GM12873 (cell line): ENCODE measurements at regions not wholly inside any gene's neighbourhood (a gene's known extent, or its start where the extent isn't known, plus 50 kb on each side); places are given as distances from the start of the nearest gene placed in this dataset.

Experiments used
- TF ChIP-seq, protein P1 (sequence below): IDR thresholded peaks from 2 replicates; pipeline ENCODE4 v1.5.1; 2012; ENCODE audit warnings: low read depth, mild to moderate bottlenecking, moderate library complexity, low read length, control low read depth; ENCODE audit not compliant: insufficient read depth; ENCODE audit errors: missing control alignments

DNA sequence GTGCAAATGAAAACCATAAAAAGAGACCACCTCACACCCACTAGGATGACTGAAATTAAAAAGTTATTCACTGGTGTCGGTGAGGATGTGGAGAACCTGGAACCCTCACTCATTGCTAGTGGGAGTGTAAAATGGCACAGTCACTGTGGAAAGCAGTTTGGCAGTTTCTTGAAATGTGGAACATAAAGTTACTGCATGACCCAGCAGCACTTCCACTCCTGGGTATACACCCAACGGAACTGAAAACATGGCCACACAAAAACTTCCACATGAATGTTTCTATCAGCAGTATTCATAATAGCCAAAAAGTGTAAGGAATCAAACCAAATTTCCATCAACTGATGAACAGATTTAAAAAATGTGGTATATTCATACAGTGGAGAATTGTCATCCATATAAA is 65.1 kb upstream of the SLC66A3 start:
- TF ChIP-seq, protein P1, sequence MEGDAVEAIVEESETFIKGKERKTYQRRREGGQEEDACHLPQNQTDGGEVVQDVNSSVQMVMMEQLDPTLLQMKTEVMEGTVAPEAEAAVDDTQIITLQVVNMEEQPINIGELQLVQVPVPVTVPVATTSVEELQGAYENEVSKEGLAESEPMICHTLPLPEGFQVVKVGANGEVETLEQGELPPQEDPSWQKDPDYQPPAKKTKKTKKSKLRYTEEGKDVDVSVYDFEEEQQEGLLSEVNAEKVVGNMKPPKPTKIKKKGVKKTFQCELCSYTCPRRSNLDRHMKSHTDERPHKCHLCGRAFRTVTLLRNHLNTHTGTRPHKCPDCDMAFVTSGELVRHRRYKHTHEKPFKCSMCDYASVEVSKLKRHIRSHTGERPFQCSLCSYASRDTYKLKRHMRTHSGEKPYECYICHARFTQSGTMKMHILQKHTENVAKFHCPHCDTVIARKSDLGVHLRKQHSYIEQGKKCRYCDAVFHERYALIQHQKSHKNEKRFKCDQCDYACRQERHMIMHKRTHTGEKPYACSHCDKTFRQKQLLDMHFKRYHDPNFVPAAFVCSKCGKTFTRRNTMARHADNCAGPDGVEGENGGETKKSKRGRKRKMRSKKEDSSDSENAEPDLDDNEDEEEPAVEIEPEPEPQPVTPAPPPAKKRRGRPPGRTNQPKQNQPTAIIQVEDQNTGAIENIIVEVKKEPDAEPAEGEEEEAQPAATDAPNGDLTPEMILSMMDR, result no peak

DNA sequence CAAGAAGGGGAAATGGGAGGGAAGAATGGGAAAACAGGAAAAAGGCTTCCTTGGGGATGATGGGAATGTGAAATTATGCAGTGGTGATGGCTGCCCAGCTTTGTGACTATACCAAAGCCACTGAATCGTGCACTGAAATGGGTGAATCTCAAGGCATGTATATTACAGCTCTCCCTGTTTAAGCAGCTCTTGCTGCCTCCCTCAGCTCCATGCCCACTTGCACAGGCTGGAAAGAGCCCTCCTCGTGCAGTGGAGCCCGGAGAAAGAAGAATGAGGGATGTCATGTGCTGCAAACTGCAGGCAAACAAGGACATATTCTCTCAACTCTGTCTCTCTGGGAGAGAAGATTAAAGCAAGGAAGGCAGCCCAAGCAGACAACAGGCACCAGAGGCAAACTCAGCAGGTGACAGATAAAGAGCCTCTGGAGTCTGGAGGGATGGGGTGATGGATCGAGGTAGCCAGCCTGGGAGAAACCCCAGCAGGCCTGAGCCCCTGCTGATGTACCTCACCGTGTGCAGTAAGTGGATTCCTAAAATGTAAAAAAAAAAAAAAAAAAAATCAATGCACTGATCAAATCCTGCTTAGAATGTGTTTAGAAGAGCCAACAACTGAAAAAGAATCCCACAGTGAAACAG is 62.4 kb upstream of the SLC66A3 start:
- TF ChIP-seq, protein P1, result no peak

DNA sequence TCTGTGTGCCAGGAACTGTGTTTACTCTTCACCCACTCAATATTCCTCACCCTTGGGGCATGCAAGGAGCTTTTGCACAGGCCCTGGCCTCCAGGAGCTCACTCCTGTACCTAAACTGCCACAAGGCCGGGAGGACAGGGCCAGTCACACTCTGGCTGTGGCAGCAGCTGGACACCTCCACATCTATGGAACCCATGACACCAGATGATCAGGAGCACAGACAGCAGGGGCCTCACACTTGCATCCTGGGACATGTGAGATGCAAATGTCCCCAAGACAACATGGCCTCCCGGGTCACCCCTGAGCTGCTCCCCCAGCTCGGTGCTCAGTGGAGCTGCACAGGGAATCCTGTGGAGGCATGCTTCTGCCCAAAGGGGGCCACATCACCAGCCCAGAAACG is 61.8 kb upstream of the SLC66A3 start:
- TF ChIP-seq, protein P1, result no peak

DNA sequence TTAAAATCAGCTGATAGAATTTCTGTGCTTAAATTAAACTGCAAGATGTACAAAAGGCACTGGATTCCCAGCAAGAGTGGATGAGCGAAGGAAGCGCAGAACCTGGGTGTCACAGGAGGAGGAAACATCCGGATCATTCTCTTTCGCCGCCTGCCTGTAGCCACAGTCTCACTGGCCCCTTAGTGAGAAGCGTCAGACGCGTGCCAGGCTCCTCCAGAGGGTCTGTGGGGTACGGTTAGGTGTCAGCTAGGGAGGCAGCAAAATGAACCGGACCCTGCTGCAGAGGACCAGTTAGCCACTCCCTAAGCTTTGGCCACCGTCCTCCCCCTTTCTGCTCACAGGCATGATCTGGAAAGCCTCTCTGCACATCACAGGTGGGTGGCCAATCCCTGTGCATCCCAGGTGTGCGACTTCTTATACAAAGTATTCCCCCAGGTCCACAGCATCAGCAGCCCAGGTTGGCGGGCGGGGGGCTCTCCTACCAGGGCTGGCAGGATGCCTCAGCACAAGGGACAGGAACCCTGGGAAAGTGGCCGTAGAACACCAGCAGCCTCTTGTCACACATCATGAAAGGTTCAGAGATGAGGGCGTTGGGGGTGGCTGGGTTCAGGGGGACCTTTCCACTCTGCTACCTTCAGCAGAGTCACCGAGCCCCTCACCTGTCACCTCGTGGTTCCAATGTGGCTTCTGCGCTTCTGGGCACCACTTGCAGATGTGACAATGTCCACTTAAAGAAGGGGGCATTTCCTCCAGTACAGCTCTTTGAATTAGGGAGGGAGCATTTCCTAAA is 61.1 kb upstream of the SLC66A3 start:
- TF ChIP-seq, protein P1, result no peak

DNA sequence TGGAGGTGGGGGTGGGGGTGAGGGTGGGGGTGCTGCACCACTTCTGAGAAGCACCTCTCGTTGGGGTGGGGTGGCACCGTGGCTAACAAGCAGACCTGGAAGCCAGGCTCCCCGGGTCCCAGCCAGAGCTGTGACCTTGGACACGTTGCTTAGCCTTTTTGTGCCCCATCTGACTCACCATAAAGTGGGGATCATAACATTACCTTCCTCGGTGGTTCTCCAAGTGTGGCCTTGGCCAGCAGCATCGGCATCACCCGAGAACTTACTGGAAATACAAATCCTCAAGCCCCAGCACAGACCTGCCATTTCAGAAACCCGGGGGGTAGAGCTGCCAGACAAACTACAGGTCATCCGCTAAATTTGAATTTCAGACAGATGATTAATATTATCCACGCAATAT is 58.7 kb upstream of the SLC66A3 start:
- TF ChIP-seq, protein P1, result no peak

DNA sequence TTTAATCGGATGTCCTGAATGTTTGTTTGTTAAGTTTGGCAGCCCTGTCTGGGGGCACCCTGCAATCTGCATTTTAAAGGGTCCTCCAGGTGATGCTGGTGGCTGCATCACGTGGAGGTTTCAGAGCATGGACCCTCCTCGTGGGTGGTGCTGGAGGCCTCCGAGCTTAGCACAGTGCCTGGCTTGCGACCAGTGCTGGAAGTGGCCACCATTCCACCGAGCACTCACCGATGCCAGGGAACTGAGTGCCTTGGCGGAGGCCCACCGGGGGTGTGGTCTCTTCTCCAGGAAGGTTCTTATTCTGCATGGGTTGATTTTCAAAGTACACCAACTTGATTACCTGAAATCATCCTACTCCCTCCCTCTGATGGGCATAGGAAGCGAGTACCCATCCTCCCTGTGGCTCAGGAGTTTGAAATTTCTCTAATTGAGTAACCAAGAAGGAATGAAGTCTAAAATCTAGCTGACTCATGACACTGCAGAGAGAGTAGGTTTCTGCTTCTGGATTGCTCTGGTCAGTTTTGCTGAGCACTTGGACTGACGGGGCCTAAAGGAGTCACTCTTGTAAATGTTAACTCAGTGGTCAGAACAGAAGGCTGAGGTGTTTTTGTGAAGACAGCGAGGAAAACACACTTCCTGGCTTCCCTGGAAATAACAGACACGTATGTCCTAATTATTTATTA is 58.1 kb upstream of the SLC66A3 start:
- TF ChIP-seq, protein P1, result no peak

DNA sequence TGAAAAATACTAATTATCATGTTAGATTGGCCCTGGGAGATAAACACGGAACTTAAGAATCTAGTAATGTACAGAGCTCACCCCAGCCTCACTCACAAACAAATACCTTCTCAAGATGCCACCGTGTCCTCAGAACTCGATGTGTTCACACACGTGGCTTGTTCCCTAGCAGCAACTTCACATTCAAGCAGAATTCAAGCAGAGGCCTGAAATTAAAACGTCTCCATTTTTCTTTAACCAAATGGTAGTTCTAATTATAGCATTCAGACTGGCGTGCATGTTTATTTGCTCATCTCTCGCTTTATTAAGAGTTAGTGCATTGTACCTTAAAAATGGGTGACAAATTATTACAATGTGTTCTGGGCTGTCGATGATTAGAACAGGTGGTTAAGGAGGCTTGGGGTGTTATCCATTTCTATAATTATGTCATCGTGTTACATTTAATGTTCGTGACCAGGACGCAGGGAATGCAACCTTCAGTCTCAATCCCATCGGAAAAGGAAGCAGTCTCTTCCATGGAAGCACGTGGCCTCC is 57.3 kb upstream of the SLC66A3 start:
- TF ChIP-seq, protein P1, result no peak
